HG03108 (cell line): ENCODE measurements at regions not wholly inside any gene's neighbourhood (a gene's known extent, or its start where the extent isn't known, plus 50 kb on each side); places are given as distances from the start of the nearest gene placed in this dataset.

ENCODE experiments used
- ATAC-seq: cut with Tn5 transposase; IDR thresholded peaks from one replicate; pipeline ENCODE4 v1.9.1; 2021; ENCODE audit warnings: moderate library complexity; ENCODE audit not compliant: unreplicated experiment

DNA sequence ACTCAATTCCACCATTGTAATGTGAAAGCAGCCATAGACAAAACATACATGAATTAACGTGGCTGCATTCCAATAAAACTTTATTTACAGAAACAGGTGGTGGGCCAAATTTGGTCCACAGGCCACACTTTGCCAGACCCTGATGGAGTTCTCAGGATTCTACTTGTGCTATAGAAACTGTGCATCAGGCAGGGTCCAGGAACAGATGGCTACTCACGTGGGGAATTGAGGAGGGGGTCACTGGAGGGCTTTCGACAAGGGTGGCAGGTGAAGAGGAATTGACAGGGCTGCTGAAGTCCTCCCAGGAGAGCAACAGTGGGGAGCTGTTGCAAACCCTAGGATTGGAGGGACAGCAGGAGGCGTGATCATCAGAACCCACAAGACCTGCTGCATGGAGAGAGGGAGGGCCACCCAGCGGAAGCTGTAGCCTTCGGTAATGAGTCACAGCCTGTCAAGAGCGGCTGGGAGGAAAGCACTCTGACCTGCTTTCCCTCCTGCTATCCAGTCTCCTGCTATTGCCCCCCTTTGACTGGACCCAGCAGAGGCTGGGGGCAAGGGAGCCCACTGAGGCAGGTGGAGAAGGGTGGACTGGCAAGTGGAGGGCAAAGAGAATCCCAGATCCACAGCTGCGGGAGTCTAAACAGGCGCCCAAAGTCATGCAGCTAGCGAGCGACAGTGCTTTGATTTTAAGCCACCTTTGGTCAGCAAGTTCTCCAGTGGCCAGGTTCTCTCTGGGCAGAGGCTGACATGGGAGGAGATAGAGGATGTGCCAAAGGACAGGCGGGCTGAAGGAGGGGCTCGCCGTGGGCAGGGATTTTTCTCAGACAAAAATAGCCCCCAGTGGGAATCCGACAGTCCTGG is 138.3 kb upstream of the SMIM23 start:
- ATAC-seq: no peak

DNA sequence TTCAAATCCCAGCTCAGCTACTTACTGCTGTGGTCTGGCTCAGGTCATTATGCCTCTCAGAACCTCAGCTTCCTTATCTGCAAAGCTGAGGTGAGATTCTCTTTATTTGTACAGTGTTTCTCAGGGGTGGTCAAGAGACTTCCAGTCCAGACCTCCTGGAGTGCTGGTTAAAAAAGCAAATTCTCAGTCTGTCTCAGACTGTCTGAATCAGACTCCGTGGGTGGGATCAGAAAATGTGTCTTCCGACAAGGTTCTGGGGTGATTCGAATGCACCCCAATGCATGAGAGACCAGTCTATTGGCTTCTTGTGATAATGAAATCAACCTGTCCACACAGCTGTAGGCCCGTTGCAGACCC is 137.7 kb upstream of the SMIM23 start:
- no peak for ATAC-seq

DNA sequence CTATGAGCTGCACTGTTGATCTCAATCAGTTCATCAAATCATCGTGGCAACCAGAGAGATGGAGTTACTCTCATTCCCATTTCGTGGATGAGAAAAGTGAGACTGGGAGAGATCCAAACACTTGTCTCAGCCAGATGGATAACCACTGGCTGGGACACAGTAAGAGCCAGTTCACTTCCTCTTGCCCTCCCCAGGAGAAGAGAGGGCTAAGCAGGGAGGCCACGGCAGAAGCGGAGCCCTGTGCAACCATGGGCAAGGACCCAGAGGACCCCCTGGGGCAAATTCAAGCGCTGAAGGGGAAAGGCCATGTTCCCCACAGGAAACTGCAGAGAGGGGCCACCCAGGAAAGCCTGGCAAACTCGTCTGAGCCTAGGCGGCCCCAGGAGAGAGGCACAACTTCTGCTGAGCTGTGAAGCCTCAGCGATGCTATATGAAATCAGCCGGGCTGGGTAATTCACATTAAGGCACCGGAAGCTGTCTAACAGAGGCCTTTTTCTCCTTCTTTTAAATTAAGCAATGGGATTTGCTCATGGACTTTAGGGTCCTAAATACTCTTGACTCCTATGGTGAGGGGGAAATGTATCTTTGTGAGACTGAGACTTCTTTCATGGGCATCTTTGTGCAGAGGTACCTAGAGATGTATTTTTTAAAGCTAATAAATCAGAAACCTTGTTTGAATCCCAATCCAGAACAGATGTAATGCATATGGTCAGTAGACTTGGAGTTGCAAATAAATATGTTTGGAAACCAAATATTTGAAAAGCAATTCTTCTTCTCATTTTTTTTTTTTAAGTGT is 137.1 kb upstream of the SMIM23 start:
- ATAC-seq: no peak

DNA sequence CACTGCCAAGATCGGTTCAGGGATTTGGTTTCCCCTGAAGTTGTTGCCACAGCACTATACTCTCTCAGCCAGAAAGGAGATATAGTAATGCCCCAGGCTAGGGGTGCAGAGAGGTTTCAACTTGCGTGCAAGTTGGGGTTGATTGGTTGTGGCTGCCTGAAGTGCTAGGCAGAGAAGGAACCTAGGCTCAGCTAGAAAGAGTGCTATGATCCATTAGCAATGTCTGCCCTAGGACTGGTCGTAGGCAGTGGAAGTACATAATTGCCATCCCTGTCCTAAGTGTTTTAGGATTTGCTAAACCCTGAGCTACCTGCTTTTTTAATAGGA is 136.6 kb upstream of the SMIM23 start:
- ATAC-seq: no peak

DNA sequence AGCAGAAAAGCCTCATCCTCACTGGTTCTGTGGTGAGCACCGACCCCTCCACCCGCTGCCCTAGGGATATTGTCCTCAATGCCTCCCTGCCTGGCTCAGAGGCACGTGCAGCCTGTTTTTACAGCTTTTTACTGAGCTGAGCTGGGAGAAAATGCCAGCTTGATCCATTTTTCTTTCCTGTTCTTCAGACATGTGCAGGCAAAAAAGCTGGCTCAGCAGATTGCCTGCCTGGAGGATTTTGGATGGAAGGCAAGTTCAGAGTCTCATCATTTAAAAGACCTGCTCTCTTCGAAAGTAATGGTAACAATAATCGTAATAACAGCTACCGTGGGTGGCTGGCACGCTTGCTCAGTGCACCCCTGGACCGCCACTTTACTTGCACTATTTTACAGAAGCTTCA is 135.0 kb upstream of the SMIM23 start:
- ATAC-seq: no peak

DNA sequence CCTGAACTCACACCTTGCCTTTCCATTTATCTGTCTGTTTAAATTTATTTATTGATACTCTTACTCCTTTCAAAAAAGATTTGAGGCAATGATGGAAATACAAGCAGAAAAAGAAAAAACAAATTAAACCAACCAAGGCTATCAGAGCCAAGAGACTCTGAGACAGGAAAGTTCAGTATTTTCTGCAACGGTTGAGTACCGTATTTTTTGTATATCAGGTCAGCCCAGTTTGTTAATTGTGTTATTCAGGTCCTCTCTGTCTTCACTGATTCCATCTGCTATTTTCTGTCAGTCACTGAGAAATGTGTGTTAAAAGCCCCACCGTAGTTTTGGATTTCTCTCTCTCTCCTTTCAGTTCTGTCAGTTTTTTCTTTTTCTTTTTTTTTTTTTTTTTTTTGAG is 134.5 kb upstream of the SMIM23 start:
- no peak for ATAC-seq

DNA sequence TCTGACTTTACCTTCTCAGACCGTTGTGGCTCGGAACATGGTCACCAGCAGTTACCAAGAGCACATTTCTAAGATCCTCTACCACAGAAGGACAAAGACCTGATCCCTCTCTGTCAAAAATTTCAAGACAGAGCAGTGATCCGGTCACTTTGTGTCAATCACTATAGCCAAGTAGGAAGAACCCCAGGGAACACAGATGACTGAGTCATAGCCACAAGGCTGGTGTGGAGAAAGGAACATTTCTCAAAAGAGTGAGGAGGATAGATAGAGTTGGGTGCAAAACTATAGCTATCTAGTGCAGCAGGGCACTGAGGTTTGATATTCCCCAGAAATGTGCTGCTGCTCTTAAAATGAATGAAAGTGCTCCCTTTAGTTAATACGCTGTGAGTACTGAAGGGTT is 130.7 kb upstream of the SMIM23 start:
- no peak for ATAC-seq

DNA sequence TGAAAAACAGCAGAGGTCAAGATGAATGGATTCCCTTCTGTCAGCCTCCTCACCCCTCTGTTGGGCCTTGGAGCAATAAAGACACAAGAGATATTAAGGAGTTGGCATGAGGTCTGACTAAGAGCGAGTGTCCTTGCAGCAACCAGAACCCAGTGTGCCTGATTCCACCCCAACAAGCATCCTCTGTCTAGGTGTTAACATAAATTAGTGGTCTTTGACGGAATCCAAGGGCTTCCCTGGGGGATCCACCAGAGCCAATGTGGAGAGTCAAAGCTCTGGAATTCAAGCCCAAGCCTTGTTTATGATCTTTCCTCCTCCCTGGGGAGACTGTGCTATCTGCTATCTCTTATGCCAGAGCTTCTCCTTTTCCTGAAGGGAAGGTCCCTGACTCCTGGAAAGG is 128.1 kb upstream of the SMIM23 start:
- ATAC-seq: no peak

DNA sequence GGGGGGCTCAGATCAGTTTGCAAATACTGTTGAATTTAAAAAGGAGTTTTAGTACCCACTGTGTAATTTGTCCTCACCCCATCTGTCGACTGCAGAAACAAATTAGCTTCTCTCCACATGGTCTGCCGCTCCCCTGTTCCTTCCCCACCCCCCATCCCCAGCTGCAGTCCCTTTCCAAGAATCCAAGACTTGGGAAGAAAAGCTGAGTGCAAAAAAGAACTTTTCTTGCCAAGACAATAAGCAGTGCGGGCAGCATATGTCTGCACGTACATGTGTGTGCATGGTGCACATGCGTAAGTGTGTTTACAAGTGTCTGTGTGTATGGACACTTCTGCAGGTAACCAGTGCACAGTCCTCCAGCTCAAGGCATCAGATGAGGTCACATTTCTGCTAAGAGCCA is 125.7 kb upstream of the SMIM23 start:
- ATAC-seq: no peak

DNA sequence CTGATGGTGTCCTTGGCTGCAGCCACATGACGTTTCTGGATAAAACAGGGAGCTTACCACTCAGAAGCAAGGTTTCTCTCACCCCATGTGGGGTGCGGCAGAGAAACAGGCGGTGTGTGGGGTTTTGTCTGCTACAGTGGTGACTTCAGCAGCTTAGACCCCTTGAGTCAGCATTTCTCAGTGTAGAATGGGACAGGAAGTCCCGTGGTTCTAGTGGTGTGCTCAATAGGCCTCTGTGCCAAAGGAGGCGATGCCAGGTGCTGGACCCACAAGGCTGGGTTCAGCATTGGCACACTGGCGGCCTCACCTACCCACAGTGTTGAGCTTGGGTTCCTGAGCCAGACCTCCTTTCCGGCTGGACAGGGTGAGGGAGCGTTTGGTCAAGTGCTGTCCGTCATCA is 125.2 kb upstream of the SMIM23 start:
- no peak for ATAC-seq

DNA sequence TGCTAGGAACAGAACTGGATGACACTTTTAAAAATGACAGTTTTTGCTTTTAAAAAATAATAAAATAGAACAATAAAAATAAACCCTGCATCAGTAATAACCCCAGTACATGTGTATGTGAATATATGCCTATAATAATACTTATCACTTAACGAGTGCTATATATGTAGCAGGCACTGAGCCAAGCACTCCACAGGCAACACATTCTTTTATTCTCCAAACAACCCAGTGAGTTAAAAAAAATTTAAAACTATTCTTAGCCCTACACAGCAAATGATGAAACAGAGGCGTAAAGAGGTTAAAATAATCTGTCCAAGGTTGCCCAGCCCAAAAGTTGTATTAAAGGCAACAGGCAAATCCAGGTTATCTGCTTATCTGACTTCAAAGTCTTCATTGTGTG is 124.5 kb upstream of the SMIM23 start:
- no peak for ATAC-seq

DNA sequence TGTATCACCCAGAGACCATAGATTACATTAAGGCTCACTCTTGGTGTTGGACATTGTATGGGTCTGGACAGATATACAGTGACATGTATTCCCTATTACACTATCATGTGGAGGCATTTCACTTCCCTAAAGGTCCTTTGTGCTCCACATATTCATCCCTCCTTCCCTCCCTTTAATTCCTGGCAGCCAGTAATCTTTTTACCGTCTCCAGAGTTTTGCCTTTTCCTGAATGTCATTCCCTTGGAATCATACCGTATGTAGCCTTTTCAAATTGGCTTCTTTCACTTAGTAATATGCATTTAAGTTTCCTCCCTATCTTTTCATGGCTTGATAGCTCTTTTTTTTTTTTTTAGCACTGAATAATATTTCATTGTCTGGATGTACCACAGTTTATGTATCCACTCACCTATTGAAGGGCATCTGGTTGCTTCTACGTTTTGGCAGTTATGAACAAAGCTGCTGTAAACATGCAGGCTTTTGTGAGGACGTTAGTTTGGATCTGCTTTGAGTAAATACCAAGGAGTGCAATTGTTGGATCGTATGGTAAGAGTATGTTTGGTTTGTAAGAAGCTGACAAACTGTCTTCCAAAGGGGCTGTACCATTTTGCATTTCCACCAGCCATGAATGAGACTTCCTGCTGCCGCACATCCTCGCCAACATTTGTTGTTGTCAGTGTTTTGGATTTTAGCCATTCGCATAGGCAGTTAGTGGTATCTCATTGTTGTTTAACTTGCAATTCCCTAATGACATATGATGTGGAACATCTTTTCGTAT is 122.1 kb upstream of the SMIM23 start:
- ATAC-seq: no peak

DNA sequence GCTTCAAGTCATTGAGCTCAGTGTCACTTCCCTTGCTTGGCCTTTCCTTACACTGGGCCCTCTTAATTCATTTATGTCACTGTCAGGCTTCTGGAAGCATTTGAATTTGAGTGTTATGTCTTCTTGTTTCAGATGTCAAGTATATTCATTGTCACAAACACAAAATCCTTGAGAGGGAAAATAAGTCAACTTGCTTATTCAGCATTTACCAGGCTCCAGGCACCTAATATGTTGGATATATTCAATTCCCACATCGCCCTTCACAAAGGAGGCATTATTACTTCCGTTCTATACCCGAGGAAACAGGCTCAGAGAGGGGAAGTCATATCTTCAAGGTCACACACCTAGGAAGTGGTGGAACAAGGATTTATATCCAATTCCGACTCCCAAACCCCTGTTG is 121.1 kb upstream of the SMIM23 start:
- no peak for ATAC-seq

DNA sequence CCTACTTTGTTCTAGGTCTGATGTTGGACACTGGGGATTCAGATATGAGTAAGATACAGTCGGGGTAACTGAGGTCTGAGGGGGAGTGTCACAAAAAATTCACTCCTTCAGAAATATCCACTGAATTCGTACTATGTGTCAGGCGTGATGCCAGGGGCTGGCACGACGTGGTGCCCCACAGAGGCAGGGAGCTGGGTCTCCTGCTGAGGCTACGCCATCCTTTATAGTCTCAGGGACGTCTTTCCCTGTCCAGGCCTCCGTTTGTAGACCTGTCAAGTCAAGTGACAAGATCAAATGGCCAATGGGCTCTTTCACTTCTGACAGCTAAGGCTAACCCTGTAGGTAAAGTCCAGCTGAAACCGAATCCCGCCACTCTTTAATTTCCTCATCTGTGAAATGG is 118.8 kb upstream of the SMIM23 start:
- ATAC-seq: no peak

DNA sequence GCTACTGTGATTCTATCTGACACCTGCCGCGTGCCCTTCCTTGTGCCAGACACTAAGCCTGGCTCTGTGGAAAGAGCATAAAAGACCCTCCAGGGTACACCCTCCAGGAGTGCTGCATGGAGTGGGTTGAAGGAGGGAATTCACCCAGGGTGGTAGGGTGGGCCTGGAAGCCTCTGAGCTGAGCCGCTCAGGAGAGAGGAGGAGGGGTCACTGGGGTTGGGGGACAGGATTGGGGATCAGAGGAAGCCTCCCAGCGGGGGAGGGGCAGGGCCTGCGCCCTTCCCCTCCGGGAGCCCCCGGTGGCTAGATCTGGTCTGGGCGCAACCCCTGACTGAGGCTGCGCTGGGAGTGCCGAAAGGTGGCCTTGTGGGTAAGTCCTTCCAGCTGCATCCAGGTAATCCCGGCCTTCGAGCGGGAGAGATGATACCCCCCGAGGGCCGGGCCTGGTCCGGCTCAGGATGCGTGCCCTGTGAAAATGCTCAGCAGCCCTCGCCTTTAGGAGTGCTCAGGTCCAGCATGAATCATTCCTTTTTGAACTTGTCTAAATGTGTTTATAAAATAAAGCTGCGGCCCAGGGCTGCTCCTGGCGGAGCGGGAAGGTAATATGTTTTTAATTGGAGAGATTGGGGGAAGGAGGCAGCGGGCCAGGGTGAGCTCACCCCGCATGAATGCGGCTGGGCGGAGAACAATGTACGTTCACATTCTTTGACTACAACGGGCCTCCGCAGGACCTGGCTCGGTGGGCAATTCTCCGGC is 118.1 kb upstream of the SMIM23 start:
- ATAC-seq: no peak

DNA sequence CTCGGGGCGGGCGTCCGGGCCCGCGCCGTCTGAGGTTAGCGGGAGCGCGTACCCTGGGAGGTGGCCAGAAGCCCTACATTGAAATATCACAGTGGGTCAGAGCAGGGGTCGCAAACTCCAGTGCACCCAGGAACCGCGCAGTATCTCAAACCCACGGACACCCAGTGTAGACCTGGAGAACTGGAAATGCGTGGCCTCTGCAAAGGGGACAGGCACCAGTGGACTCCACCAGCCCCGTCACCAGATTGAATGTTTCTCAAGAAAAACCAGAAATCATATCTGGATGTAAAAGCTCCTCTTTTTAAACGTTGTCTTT is 117.6 kb upstream of the SMIM23 start:
- ATAC-seq: no peak

DNA sequence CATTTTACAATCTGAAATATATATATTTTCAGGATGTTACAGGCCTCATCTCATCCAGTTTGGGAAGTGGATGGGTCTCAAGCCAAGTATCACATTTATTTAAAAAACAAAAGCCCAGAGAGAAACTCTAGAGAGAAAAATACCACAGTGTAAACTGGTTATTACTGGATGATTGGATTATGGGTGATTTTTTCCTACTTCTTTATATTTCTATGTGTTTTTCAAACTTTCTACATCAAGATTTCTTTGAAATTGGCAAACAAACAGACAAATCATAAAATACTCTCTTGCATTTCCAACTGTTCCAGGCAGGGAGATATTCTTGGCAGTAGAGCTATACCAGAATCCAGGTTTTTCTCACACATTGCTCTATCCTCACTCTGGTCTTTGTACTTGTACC is 116.0 kb upstream of the SMIM23 start:
- no peak for ATAC-seq

DNA sequence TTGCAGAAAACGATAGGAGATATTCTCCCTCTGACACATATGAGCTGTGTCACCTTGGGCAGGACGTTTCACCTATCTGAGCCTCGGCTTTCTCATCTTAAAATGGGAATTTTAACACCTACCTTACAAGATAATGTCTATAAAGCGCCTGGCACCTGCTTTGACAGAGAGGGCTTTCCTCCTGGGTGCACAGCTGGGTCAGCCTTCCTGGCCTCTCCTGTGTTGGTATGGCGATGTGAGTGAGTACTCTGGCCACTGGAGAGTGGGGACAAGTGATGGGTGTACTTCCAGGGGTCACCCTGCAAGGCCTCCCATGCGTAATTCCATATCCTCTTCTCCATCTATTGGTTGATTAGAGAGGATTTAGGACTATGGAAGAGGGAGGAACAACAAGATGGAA is 113.1 kb upstream of the SMIM23 start:
- ATAC-seq: no peak

DNA sequence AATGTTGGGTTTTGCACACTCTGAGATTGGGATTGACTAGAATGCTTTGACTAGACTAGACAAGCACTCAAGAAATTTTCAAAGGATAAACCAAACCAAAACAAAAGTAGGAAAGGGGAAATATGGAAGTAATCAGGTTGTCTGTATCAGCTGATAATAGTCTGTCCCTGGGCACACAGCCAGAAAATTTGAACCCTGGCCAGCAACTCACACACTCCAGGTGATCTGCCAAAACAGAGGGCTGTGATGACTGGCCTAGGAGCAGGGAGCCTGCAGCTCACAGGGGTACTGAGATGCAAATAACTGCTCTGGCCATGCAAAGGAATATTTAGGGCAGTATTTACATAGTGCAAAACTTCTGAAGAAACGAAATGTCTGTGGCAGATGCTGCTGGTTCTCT is 112.3 kb upstream of the SMIM23 start:
- no peak for ATAC-seq

DNA sequence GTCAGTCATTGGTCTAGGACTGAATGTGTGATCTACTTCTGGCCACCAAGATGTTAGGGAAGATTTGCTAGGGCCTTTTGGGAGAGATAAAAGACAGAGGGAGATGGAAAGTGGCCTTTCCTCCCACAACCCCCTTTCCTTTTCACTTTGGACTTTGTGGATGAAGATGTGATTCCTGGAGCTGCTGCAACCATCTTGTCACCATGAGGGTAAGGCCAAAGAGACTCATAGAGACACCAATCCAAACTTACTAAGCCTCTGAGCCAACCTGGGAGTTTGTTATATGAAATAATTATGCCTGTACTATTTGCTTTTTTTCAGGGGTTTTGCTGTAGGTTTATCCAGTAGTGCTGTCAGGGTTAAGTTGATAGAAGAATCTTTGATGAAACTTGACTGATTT is 111.8 kb upstream of the SMIM23 start:
- ATAC-seq: no peak

DNA sequence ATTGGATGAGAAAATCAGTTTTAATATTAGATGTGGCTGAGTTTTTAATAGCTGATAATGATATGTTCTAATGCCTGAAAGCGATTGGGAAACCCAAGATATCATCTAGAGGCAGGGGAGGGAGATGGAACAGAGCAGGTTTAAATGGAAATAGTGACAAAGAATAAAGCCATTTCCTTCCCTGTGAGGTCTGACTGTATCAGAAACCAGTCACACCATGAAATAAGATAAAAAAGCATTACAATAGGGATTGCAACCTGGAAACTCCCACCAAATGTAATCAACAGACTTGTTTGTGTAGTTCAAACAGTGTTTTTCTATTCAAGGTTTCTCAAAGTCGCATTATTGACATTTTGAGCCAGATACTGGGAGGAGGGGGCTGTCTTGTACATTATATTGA is 110.1 kb upstream of the SMIM23 start:
- no peak for ATAC-seq
